Lower leg skin (tissue), 3 donors: ENCODE measurements at regions not wholly inside any gene's neighbourhood (a gene's known extent, or its start where the extent isn't known, plus 50 kb on each side); places are given as distances from the start of the nearest gene placed in this dataset.

ENCODE experiments used
- POLR2A ChIP-seq, 2 donors: fragments of 450-650 bp; IDR thresholded peaks; one replicate each; pipeline ENCODE4 v1.6.1; 2016 to 2017; ENCODE audit warnings: antibody characterized with exemption in 2 of 2, mild to moderate bottlenecking in 1 of 2, moderate library complexity in 1 of 2
- TF ChIP-seq, protein P1 (sequence below), 3 donors: fragments of 450-650 bp; IDR thresholded peaks; one replicate each; pipeline ENCODE4 v1.5.1; 2016; ENCODE audit warnings: antibody characterized with exemption in 3 of 3, mild to moderate bottlenecking in 3 of 3, moderate library complexity in 2 of 3

DNA sequence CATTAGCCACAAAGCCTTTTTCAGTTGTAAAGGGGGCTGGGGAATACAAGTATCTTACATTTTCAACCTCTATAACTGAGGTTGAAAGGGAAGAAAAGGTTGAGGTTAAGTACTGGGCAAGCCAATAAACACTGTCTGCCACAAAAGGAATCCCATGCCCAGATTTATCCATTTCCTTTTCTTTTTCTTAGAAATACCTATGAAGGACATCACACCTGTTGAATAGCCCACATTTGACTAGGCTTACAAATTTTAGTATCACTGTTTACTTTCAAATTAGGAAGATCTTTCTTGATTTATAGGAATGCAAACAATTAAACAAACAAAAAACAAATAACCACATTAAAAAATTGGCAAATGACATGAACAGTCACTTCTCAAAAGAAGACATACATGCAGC, 81.0 kb upstream of the CAV2 start:
- TF ChIP-seq, protein P1, sequence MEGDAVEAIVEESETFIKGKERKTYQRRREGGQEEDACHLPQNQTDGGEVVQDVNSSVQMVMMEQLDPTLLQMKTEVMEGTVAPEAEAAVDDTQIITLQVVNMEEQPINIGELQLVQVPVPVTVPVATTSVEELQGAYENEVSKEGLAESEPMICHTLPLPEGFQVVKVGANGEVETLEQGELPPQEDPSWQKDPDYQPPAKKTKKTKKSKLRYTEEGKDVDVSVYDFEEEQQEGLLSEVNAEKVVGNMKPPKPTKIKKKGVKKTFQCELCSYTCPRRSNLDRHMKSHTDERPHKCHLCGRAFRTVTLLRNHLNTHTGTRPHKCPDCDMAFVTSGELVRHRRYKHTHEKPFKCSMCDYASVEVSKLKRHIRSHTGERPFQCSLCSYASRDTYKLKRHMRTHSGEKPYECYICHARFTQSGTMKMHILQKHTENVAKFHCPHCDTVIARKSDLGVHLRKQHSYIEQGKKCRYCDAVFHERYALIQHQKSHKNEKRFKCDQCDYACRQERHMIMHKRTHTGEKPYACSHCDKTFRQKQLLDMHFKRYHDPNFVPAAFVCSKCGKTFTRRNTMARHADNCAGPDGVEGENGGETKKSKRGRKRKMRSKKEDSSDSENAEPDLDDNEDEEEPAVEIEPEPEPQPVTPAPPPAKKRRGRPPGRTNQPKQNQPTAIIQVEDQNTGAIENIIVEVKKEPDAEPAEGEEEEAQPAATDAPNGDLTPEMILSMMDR (IDR thresholded peaks at IDR 0.05) = no peak
- no peak for TF ChIP-seq POLR2A (IDR thresholded peaks at IDR 0.05)
